Stomach (tissue), 8 donors: ENCODE measurements at regions not wholly inside any gene's neighbourhood (a gene's known extent, or its start where the extent isn't known, plus 50 kb on each side); places are given as distances from the start of the nearest gene placed in this dataset.

Experiments
- DNase-seq, 2 donors: peaks; one replicate each; pipeline versions ENCODE4 v3.0.0 to v3.0.0-alpha.2; 2013 to 2019
- H3K27ac ChIP-seq, 5 donors: fragments of 200-600 bp in 4 of 5; sonication (generic) in 4 of 5; one replicate each; pipeline ENCODE4 v1.5.1; 2013 to 2019; ENCODE audit warnings: mild to moderate bottlenecking in 1 of 5, moderate library complexity in 1 of 5
- H3K27me3 ChIP-seq, 3 donors: fragments of 200-600 bp; sonication (generic); one replicate each; pipeline ENCODE4 v1.5.1; 2017 to 2019; ENCODE audit warnings: mixed run types in 1 of 3
- H3K36me3 ChIP-seq, 4 donors: fragments of 200-600 bp; sonication (generic); 1 replicate in 3 of 4; 2 replicates in 1 of 4; pipeline ENCODE4 v1.5.1; 2016 to 2019
- H3K4me1 ChIP-seq, 4 donors: fragments of 200-600 bp; sonication (generic); one replicate each; pipeline ENCODE4 v1.5.1; 2016 to 2019
- H3K4me3 ChIP-seq, 4 donors: fragments of 200-600 bp; sonication (generic) in 3 of 4; one replicate each; pipeline ENCODE4 v1.5.1; 2016 to 2019; ENCODE audit warnings: mild to moderate bottlenecking in 1 of 4
- H3K9me3 ChIP-seq, 4 donors: fragments of 200-600 bp; sonication (generic); one replicate each; pipeline ENCODE4 v1.5.1; 2016 to 2019
- CTCF ChIP-seq, 7 experiments: fragments of 450-650 bp in 4 of 7; fragments of 200-600 bp in 3 of 7; sonication (generic) in 3 of 7; IDR thresholded peaks; one replicate each; pipeline ENCODE4 v1.5.1; 2016 to 2019; ENCODE audit warnings: antibody characterized with exemption in 7 of 7, control low read depth in 2 of 7, mild to moderate bottlenecking in 1 of 7
- EP300 ChIP-seq: sonication (generic); formaldehyde crosslinking; IDR thresholded peaks from one replicate; pipeline ENCODE4 v1.6.1; 2017; ENCODE audit warnings: antibody characterized with exemption
- POLR2A ChIP-seq, 4 donors: fragments of 450-650 bp; IDR thresholded peaks; one replicate each; pipeline ENCODE4 v1.6.1; 2016; ENCODE audit warnings: antibody characterized with exemption in 4 of 4, control low read depth in 2 of 4, mild to moderate bottlenecking in 1 of 4, moderate library complexity in 1 of 4
- POLR2AphosphoS5 ChIP-seq, 3 donors: sonication (generic); formaldehyde crosslinking; IDR thresholded peaks; one replicate each; pipeline ENCODE4 v1.6.1; 2016; ENCODE audit warnings: antibody characterized with exemption in 3 of 3
- WGBS, 5 donors: extraction: QIAGEN DNeasy Blood & Tissue Kit in 3 of 5; methylation state at CpG; one replicate each; pipeline versions ENCODE4 v1.1.5 to v1.1.7; 2013 to 2018; 5-methylcytosine and 5-hydroxymethylcytosine counted together
- intact Hi-C: fragments of 100-400 bp; cut with DNase I; formaldehyde crosslinking; loops from one replicate; pipeline ENCODE4 v1.15.1; 2023; ENCODE audit warnings: low total_unique reads
- donor health status: healthy with polysubstance abuse.
- donor health status: Bipolar disorder and iron deficiency.
- donor health status: healthy.

- WGBS, 5 donors = 73 to 75% (median 74%) methylated on average over 8 of the region's 8 CpGs
Observed at GRCh38 chr12:65534238-65534841, 255.9 kb downstream of the MSRB3 start.

DNA sequence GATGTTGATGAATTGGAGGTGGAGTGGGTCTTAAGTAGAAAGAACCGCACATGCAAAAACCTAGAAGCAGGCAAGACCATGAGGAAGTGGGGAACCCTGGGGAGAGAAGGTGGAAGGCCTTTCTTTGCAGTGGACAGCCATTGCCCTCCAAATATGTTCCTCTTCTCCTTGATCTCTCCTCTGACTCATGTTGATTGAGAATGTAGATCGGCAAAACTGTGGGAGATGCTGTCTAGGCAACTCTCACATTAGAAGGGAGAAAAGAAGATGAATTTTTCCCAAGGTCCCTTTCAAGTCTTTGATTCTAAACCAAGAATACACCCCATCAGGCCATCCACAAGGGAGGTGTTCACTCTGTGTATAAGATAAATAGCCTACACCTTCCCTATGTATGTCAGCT lies 257.5 kb downstream of the MSRB3 start:
- no peak overlapping the region for H3K4me3 ChIP-seq
- peaks cover 0 to 6% (median 0%) of the 10 kb centered on the region in 4 donors for H3K4me1 ChIP-seq
- intact Hi-C loops = no loop called here
- peaks cover under 1 to 29% (median 19%) of the 10 kb centered on the region in 4 donors for H3K9me3 ChIP-seq
- no peaks in the 10 kb centered on the region for H3K36me3 ChIP-seq
- H3K27ac ChIP-seq = no peak overlapping the region
- 95 to 98% (median 96%) methylated on average over 2 of the region's 2 CpGs for WGBS, 5 donors
- no peak for DNase-seq
- no peak for TF ChIP-seq CTCF (IDR thresholded peaks at IDR 0.05)
- TF ChIP-seq POLR2AphosphoS5 (IDR thresholded peaks at IDR 0.05) = no peak
- no peak for TF ChIP-seq EP300
- no peak for TF ChIP-seq POLR2A (IDR thresholded peaks at IDR 0.05)
- no peaks in the 10 kb centered on the region for H3K27me3 ChIP-seq

More at GRCh38 chr12:65534238-65534841, 255.9 kb downstream of the MSRB3 start:
- H3K9me3 ChIP-seq = peaks cover 0 to 13% (median 6%) of the 10 kb centered on the region in 4 donors
- H3K36me3 ChIP-seq = no peaks in the 10 kb centered on the region
- no peak overlapping the region for H3K4me3 ChIP-seq
- H3K4me1 ChIP-seq = peaks cover 0 to 6% (median 0%) of the 10 kb centered on the region in 4 donors
- no peaks in the 10 kb centered on the region for H3K27me3 ChIP-seq
- intact Hi-C loops = no loop called here
- no peak overlapping the region for H3K27ac ChIP-seq
- no peak for TF ChIP-seq EP300
- TF ChIP-seq CTCF (IDR thresholded peaks at IDR 0.05) = no peak
- no peak for TF ChIP-seq POLR2A (IDR thresholded peaks at IDR 0.05)
- no peak for TF ChIP-seq POLR2AphosphoS5 (IDR thresholded peaks at IDR 0.05)
- DNase-seq = no peak

- no peaks in the 10 kb centered on the region for H3K27me3 ChIP-seq
- no peak for DNase-seq
Observed at GRCh38 chr12:65536351-65536750, 257.9 kb downstream of the MSRB3 start.

More at GRCh38 chr12:65536351-65536750, 257.9 kb downstream of the MSRB3 start:
- intact Hi-C loops = no loop called here
- no peak for TF ChIP-seq POLR2AphosphoS5 (IDR thresholded peaks at IDR 0.05)
- TF ChIP-seq CTCF (IDR thresholded peaks at IDR 0.05) = no peak
- TF ChIP-seq POLR2A (IDR thresholded peaks at IDR 0.05) = no peak
- no peak for TF ChIP-seq EP300
- no peak overlapping the region for H3K27ac ChIP-seq
- no peaks in the 10 kb centered on the region for H3K36me3 ChIP-seq
- H3K4me1 ChIP-seq = peaks cover 0 to 6% (median 0%) of the 10 kb centered on the region in 4 donors
- WGBS, 5 donors = 69 to 81% (median 77%) methylated on average over 3 of the region's 3 CpGs
- no peak overlapping the region for H3K4me3 ChIP-seq
- H3K9me3 ChIP-seq = peaks cover 4 to 33% (median 23%) of the 10 kb centered on the region in 4 donors
